ENCODE measurements at regions not wholly inside any gene's neighbourhood (a gene's known extent, or its start where the extent isn't known, plus 50 kb on each side); places are given as distances from the start of the nearest gene placed in this dataset.

GRCh38 chrX:120740072-120740471, 110.2 kb upstream of the C1GALT1C1 start:
- no peak for TF ChIP-seq CTCF (IDR thresholded peaks at IDR 0.05 in 4 of 5, conservative IDR thresholded peaks at IDR 0.05 in 1 of 5)
- TF ChIP-seq POLR2A (IDR thresholded peaks at IDR 0.05) = no peak

All from gastrocnemius medialis (tissue), 4 donors.